ENCODE measurements at regions not wholly inside any gene's neighbourhood (a gene's known extent, or its start where the extent isn't known, plus 50 kb on each side); places are given as distances from the start of the nearest gene placed in this dataset.

GRCh38 chr2:149709496-149710263 lies 122.1 kb upstream of the MMADHC start:
- TF ChIP-seq FIP1L1 (IDR thresholded peaks at IDR 0.05; ENCODE audit: low read depth, low read length, poor library complexity, severe bottlenecking) (no peak), DEAF1 (CRISPR knock-in tag; IDR thresholded peaks at IDR 0.05) (no peak), CBX8 (IDR thresholded peaks at IDR 0.05; ENCODE audit: borderline replicate concordance, extremely low read depth, low read depth, low read length, poor library complexity, severe bottlenecking) (no peak), ZFP36 (IDR thresholded peaks at IDR 0.05; ENCODE audit: low read depth, low read length, partially characterized antibody) (no peak), BCL6 (CRISPR knock-in tag; IDR thresholded peaks at IDR 0.05) (no peak), THRB (CRISPR knock-in tag; conservative IDR thresholded peaks at IDR 0.05) (no peak)
- Histone ChIP-seq H3K4me1 (replicated peaks in 1 of 2; ENCODE audit: control insufficient read depth in 2 of 2, insufficient read depth in 2 of 2, low read length in 2 of 2) (no peaks in the 10 kb centered on the region), H3K79me2 (ENCODE audit: control insufficient read depth, insufficient read depth, low read length) (no peaks in the 10 kb centered on the region), H3K36me3 (ENCODE audit: control insufficient read depth, insufficient read depth, low read length) (no peaks in the 10 kb centered on the region), H3K9ac (ENCODE audit: insufficient read depth in 1 of 2, low read depth in 2 of 2, low read length in 2 of 2) (no peak overlapping the region), H4K20me1 (replicated peaks; ENCODE audit: control insufficient read depth, insufficient read depth, low read length) (no peaks in the 10 kb centered on the region), H3K4me2 (ENCODE audit: insufficient read depth, low read length) (no peak overlapping the region), H3K27me3 (ENCODE audit: control insufficient read depth in 2 of 2, insufficient read depth in 2 of 2, low read length in 2 of 2) (no peaks in the 10 kb centered on the region), H2AFZ (ENCODE audit: low read depth, low read length) (no peak overlapping the region), H3K4me3 (no peak overlapping the region), H3K27ac (ENCODE audit: extremely low read depth, low read depth, low read length) (no peak overlapping the region), H3K9me3 (replicated peaks; ENCODE audit: control insufficient read depth, insufficient read depth, low read depth, low read length) (no peaks in the 10 kb centered on the region), H3K9me1 (ENCODE audit: control insufficient read depth, insufficient read depth, low read length) (no peaks in the 10 kb centered on the region)
- FAIRE-seq (no peak), ATAC-seq (no peak), DNase-seq (ENCODE audit: extremely low read depth in 1 of 4, low spot score in 3 of 4) (no peak)
- intact Hi-C loops (cut with micrococcal nuclease): no loop called here
- BruUV-seq (replicated peaks): no TSS peak
- in situ Hi-C loops (cut with MboI): no loop called here
- WGBS (ENCODE audit: insufficient coverage, low coverage, missing lambda C conversion rate): 0% methylated on average over 8 of the region's 8 CpGs
- CTCF ChIA-PET (ENCODE audit: low intra/inter-chr PET ratio): no interaction called here
- POLR2A ChIA-PET: no interaction called here

Measured in K562 (cell line).